A549 (cell line): ENCODE measurements at regions not wholly inside any gene's neighbourhood (a gene's known extent, or its start where the extent isn't known, plus 50 kb on each side); places are given as distances from the start of the nearest gene placed in this dataset.

Experiments
- EHF ChIP-seq: fragments of 250-450 bp; sonication (Bioruptor Pico); IDR thresholded peaks from 2 replicates; pipeline ENCODE4 v1.5.0; 2020; ENCODE audit warnings: mild to moderate bottlenecking
- JUNB ChIP-seq: fragments of >200 bp; sonication (Bioruptor Twin); formaldehyde crosslinking; IDR thresholded peaks from 2 replicates; pipeline ENCODE4 v1.6.1; 2016
- MYC ChIP-seq: IDR thresholded peaks from 2 replicates; pipeline ENCODE4 v1.6.1; 2012; ENCODE audit warnings: mild to moderate bottlenecking, inconsistent platforms, low read length, improper control_type of control experiment, borderline replicate concordance
- NR3C1 ChIP-seq: fragments of >200 bp; sonication (Bioruptor Twin); formaldehyde crosslinking; IDR thresholded peaks from 3 replicates; pipeline ENCODE4 v1.6.1; 2017
- POLR2A ChIP-seq: IDR thresholded peaks from 2 replicates; pipeline ENCODE4 v1.6.1; 2012; ENCODE audit warnings: mild to moderate bottlenecking, low read length
- RAD21 ChIP-seq, 2 experiments: fragments of >200 bp in 1 of 2; sonication (Bioruptor Twin) in 1 of 2; formaldehyde crosslinking in 1 of 2; IDR thresholded peaks in 1 of 2; conservative IDR thresholded peaks in 1 of 2; 2 replicates in 1 of 2; 3 replicates in 1 of 2; pipeline ENCODE4 v1.6.1; 2012 to 2018; ENCODE audit warnings: inconsistent platforms in 1 of 2
- TF ChIP-seq, protein P1 (sequence below): fragments of >200 bp; sonication (Bioruptor Twin); formaldehyde crosslinking; IDR thresholded peaks from 3 replicates; pipeline ENCODE4 v1.5.1; 2016

- TF ChIP-seq NR3C1 = no peak
- TF ChIP-seq, protein P1, sequence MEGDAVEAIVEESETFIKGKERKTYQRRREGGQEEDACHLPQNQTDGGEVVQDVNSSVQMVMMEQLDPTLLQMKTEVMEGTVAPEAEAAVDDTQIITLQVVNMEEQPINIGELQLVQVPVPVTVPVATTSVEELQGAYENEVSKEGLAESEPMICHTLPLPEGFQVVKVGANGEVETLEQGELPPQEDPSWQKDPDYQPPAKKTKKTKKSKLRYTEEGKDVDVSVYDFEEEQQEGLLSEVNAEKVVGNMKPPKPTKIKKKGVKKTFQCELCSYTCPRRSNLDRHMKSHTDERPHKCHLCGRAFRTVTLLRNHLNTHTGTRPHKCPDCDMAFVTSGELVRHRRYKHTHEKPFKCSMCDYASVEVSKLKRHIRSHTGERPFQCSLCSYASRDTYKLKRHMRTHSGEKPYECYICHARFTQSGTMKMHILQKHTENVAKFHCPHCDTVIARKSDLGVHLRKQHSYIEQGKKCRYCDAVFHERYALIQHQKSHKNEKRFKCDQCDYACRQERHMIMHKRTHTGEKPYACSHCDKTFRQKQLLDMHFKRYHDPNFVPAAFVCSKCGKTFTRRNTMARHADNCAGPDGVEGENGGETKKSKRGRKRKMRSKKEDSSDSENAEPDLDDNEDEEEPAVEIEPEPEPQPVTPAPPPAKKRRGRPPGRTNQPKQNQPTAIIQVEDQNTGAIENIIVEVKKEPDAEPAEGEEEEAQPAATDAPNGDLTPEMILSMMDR = no peak
- no peak for TF ChIP-seq MYC
- TF ChIP-seq JUNB = no peak
- TF ChIP-seq EHF (CRISPR knock-in tag) = no peak
- TF ChIP-seq POLR2A = no peak
- TF ChIP-seq RAD21 (conservative IDR thresholded peaks at IDR 0.05 in 1 of 2, IDR thresholded peaks at IDR 0.05 in 1 of 2) = no peak
Measured at GRCh38 chr3:34185301-34185700, 386.9 kb downstream of the PDCD6IP start.
